ENCODE measurements at regions not wholly inside any gene's neighbourhood (a gene's known extent, or its start where the extent isn't known, plus 50 kb on each side); places are given as distances from the start of the nearest gene placed in this dataset.

DNA sequence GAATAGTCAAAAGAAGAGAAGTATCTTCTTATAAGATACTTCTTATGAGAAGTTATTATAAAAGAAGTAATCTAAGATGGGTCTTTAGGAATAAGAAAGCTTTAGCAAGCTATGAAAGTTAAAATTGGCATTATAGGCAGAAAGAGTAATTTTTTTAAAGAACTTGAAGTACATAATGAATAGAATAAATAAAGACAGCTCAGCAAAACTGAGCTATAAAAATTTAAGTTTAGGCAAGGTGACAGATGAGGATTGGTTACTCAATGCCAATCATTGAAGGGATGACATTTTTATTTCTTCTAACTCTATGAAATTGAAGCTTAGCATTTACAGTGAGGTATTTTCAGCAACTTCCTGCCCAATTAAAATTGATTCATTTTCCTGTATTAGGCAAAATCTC is 966.8 kb downstream of the BRINP3 start:
- no peak overlapping the region for H3K4me3 ChIP-seq (ENCODE audit: low read depth, low read length)
- ChIA-PET CTCF (no interaction called here), POLR2A (no interaction called here)
- TF ChIP-seq, protein P1, sequence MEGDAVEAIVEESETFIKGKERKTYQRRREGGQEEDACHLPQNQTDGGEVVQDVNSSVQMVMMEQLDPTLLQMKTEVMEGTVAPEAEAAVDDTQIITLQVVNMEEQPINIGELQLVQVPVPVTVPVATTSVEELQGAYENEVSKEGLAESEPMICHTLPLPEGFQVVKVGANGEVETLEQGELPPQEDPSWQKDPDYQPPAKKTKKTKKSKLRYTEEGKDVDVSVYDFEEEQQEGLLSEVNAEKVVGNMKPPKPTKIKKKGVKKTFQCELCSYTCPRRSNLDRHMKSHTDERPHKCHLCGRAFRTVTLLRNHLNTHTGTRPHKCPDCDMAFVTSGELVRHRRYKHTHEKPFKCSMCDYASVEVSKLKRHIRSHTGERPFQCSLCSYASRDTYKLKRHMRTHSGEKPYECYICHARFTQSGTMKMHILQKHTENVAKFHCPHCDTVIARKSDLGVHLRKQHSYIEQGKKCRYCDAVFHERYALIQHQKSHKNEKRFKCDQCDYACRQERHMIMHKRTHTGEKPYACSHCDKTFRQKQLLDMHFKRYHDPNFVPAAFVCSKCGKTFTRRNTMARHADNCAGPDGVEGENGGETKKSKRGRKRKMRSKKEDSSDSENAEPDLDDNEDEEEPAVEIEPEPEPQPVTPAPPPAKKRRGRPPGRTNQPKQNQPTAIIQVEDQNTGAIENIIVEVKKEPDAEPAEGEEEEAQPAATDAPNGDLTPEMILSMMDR (IDR thresholded peaks at IDR 0.05; ENCODE audit: insufficient read depth, low read length, missing control alignments), result no peak
- DNase-seq (ENCODE audit: low read depth, low spot score), result no peak

GRCh38 chr1:189513091-189513490 is 964.6 kb downstream of the BRINP3 start:
- ChIA-PET CTCF (no interaction called here), POLR2A (no interaction called here)
- no peak for DNase-seq (ENCODE audit: low read depth, low spot score)
- TF ChIP-seq, protein P1 (IDR thresholded peaks at IDR 0.05; ENCODE audit: insufficient read depth, low read length, missing control alignments), result no peak
- H3K4me3 ChIP-seq (ENCODE audit: low read depth, low read length), result no peak overlapping the region

DNA sequence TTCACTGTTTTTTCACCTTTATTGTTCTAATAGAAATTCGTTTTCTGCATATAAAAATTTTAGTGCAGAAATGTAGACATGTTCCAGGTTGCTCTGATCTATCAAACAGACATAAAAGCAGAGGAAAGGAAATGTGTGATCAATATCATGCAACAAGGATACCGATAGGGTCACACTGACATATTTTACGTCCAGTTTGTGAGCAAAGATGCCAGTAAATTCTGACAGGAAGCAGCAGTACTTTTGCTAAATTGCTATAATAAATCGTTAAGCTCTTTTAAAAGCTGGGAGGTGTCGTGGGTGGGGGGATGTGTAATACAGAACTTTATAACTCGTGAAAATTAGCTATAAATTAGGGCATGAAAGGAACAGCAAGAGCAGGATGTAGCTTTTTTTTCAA is 955.2 kb downstream of the BRINP3 start:
- CTCF ChIA-PET, result no interaction called here

GRCh38 chr1:189524501-189524900 is 953.2 kb downstream of the BRINP3 start:
- POLR2A ChIA-PET, result interaction anchor here (0.6 kb wide), 1 partner anchor 742 kb away, joined by 3 read pairs; no protein-coding TSS in a partner anchor
- CTCF ChIA-PET, result no interaction called here
- TF ChIP-seq, protein P1 (IDR thresholded peaks at IDR 0.05; ENCODE audit: insufficient read depth, low read length, missing control alignments), result no peak
- no peak for DNase-seq (ENCODE audit: low read depth, low spot score)
- no peak overlapping the region for H3K4me3 ChIP-seq (ENCODE audit: low read depth, low read length)

More for the DNA sequence above, 955.2 kb downstream of the BRINP3 start:
- DNase-seq (ENCODE audit: low read depth, low spot score), result no peak
- TF ChIP-seq, protein P1 (IDR thresholded peaks at IDR 0.05; ENCODE audit: insufficient read depth, low read length, missing control alignments), result no peak
- POLR2A ChIA-PET, result no interaction called here
- no peak overlapping the region for H3K4me3 ChIP-seq (ENCODE audit: low read depth, low read length)

GRCh38 chr1:189530162-189530561 is 947.5 kb downstream of the BRINP3 start:
- TF ChIP-seq, protein P1 (IDR thresholded peaks at IDR 0.05; ENCODE audit: insufficient read depth, low read length, missing control alignments), result no peak
- POLR2A ChIA-PET, result no interaction called here
- no peak overlapping the region for H3K4me3 ChIP-seq (ENCODE audit: low read depth, low read length)
- DNase-seq (ENCODE audit: low read depth, low spot score), result no peak
- CTCF ChIA-PET, result no interaction called here

DNA sequence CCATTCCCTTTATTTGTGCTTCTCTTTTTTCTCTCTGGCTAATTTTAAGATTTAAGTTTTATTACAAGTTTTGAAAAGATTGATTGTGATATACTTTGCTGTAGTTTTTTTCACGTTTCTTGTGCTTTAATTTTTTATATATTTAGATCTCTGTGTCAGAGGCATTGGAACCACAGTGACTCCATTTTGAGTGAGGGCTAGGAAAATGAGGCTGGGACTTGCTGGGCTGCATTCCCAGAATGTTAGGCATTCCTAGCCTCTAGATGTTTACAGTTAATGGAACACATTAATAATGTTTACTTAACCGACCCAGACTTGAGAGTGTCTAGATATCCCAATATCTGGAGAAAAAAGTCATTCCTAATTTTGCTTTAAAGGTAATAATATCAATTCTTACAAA is 939.4 kb downstream of the BRINP3 start:
- DNase-seq (ENCODE audit: low read depth, low spot score), result no peak
- ChIA-PET CTCF (no interaction called here), POLR2A (no interaction called here)
- TF ChIP-seq, protein P1 (IDR thresholded peaks at IDR 0.05; ENCODE audit: insufficient read depth, low read length, missing control alignments), result no peak
- no peak overlapping the region for H3K4me3 ChIP-seq (ENCODE audit: low read depth, low read length)
